ENCODE measurements at regions not wholly inside any gene's neighbourhood (a gene's known extent, or its start where the extent isn't known, plus 50 kb on each side); places are given as distances from the start of the nearest gene placed in this dataset.
"Not testable (repeated sequence)": the region's sequence is repeated elsewhere in the genome, so short reads cannot be mapped to it uniquely, and the experiment has no call there.

GRCh38 chr7:69109879-69110278 is 488.4 kb upstream of the AUTS2 start:
- H3K36me3 Mint-ChIP-seq (ENCODE audit: low read depth, unreplicated experiment), result peaks cover 8% of the 10 kb centered on the region
- TF ChIP-seq CTCF (IDR thresholded peaks at IDR 0.05; ENCODE audit: unreplicated experiment), result no peak

GRCh38 chr7:69110450-69111050 is 487.7 kb upstream of the AUTS2 start:
- Mint-ChIP-seq H3K9me3 (ENCODE audit: unreplicated experiment) (peaks cover 38% of the 10 kb centered on the region), H3K4me3 (ENCODE audit: unreplicated experiment) (no peak overlapping the region), H3K36me3 (ENCODE audit: low read depth, unreplicated experiment) (peaks cover 8% of the 10 kb centered on the region), H3K4me1 (ENCODE audit: unreplicated experiment) (no peaks in the 10 kb centered on the region), H3K27ac (ENCODE audit: unreplicated experiment) (no peak overlapping the region), H3K27me3 (ENCODE audit: unreplicated experiment) (peaks cover 6% of the 10 kb centered on the region)
- TF ChIP-seq CTCF (IDR thresholded peaks at IDR 0.05; ENCODE audit: unreplicated experiment), result no peak
- no peak for DNase-seq (ENCODE audit: low spot score)

More at GRCh38 chr7:69109879-69110278, 488.4 kb upstream of the AUTS2 start:
- no peak overlapping the region for H3K4me3 Mint-ChIP-seq (ENCODE audit: unreplicated experiment)
- DNase-seq (ENCODE audit: low spot score), result no peak
- peaks cover 7% of the 10 kb centered on the region for H3K27me3 Mint-ChIP-seq (ENCODE audit: unreplicated experiment)
- no peaks in the 10 kb centered on the region for H3K4me1 Mint-ChIP-seq (ENCODE audit: unreplicated experiment)
- H3K9me3 Mint-ChIP-seq (ENCODE audit: unreplicated experiment), result peaks cover 39% of the 10 kb centered on the region
- H3K27ac Mint-ChIP-seq (ENCODE audit: unreplicated experiment), result no peak overlapping the region

- DNase-seq (ENCODE audit: low spot score), result no peak
- Mint-ChIP-seq H3K4me3 (ENCODE audit: unreplicated experiment) (no peak overlapping the region), H3K4me1 (ENCODE audit: unreplicated experiment) (no peaks in the 10 kb centered on the region), H3K9me3 (ENCODE audit: unreplicated experiment) (peaks cover 20% of the 10 kb centered on the region), H3K27me3 (ENCODE audit: unreplicated experiment) (no peaks in the 10 kb centered on the region), H3K27ac (ENCODE audit: unreplicated experiment) (no peak overlapping the region), H3K36me3 (ENCODE audit: low read depth, unreplicated experiment) (peaks cover 8% of the 10 kb centered on the region)
- no peak for TF ChIP-seq CTCF (IDR thresholded peaks at IDR 0.05; ENCODE audit: unreplicated experiment)
Measured at GRCh38 chr7:69114374-69114773, 483.9 kb upstream of the AUTS2 start.

GRCh38 chr7:69115788-69116187 is 482.5 kb upstream of the AUTS2 start:
- no peak overlapping the region for H3K27ac Mint-ChIP-seq (ENCODE audit: unreplicated experiment)
- no peaks in the 10 kb centered on the region for H3K4me1 Mint-ChIP-seq (ENCODE audit: unreplicated experiment)
- H3K4me3 Mint-ChIP-seq (ENCODE audit: unreplicated experiment), result no peak overlapping the region
- no peak for DNase-seq (ENCODE audit: low spot score)
- H3K9me3 Mint-ChIP-seq (ENCODE audit: unreplicated experiment), result peaks cover 10% of the 10 kb centered on the region
- no peak for TF ChIP-seq CTCF (IDR thresholded peaks at IDR 0.05; ENCODE audit: unreplicated experiment)
- peaks cover 3% of the 10 kb centered on the region for H3K36me3 Mint-ChIP-seq (ENCODE audit: low read depth, unreplicated experiment)
- no peaks in the 10 kb centered on the region for H3K27me3 Mint-ChIP-seq (ENCODE audit: unreplicated experiment)

- DNase-seq (ENCODE audit: low spot score); H3K27ac Mint-ChIP-seq (ENCODE audit: unreplicated experiment); H3K4me1 Mint-ChIP-seq (ENCODE audit: unreplicated experiment); H3K27me3 Mint-ChIP-seq (ENCODE audit: unreplicated experiment); H3K36me3 Mint-ChIP-seq (ENCODE audit: low read depth, unreplicated experiment); H3K4me3 Mint-ChIP-seq (ENCODE audit: unreplicated experiment): not testable (repeated sequence)
- peaks cover 13% of the 10 kb centered on the region for H3K9me3 Mint-ChIP-seq (ENCODE audit: unreplicated experiment)
Measured at GRCh38 chr7:69116196-69116595, 482.1 kb upstream of the AUTS2 start.
